ENCODE measurements at regions not wholly inside any gene's neighbourhood (a gene's known extent, or its start where the extent isn't known, plus 50 kb on each side); places are given as distances from the start of the nearest gene placed in this dataset.
A peak's percentile ranks its signal among the peaks of the same experiment; 100 is the strongest.
"Not testable (repeated sequence)": the region's sequence is repeated elsewhere in the genome, so short reads cannot be mapped to it uniquely, and the experiment has no call there.

GRCh38 chr16:9154567-9155410 lies 63.3 kb downstream of the HAPSTR1 start:
- no peak for DNase-seq
- Histone ChIP-seq H3K4me1 (ENCODE audit: insufficient read depth, low read length) (no peaks in the 10 kb centered on the region), H3K4me3 (ENCODE audit: low read length in 2 of 2) (no peak overlapping the region), H3K27ac (ENCODE audit: low read depth, low read length) (no peak overlapping the region), H3K36me3 (ENCODE audit: insufficient read depth, low read length) (no peaks in the 10 kb centered on the region), H3K27me3 (ENCODE audit: insufficient read depth, low read length) (peaks cover 4% of the 10 kb centered on the region), H3K9me3 (ENCODE audit: control insufficient read depth in 1 of 2, low read length in 2 of 2) (no peaks in the 10 kb centered on the region)
- H3K27me3 Mint-ChIP-seq = peaks cover 25 to 36% of the 10 kb centered on the region in 2 donors
- H3K36me3 Mint-ChIP-seq = no peaks in the 10 kb centered on the region
- peaks cover 0 to 1% (median under 1%) of the 10 kb centered on the region in 4 donors for H3K4me1 Mint-ChIP-seq
- intact Hi-C loops (cut with micrococcal nuclease) = no loop called here
- CTCF ChIA-PET (ENCODE audit: partially characterized antibody) = no interaction called here
- H3K27ac Mint-ChIP-seq = no peak overlapping the region
- POLR2A ChIA-PET (ENCODE audit: partially characterized antibody) = no interaction called here
- H3K9me3 Mint-ChIP-seq = no peaks in the 10 kb centered on the region
- no peak overlapping the region for H3K4me3 Mint-ChIP-seq

- intact Hi-C loops (cut with micrococcal nuclease) = no loop called here
- Mint-ChIP-seq H3K4me1 (peaks cover 0 to 8% (median 2%) of the 10 kb centered on the region in 4 donors), H3K4me3 (no peak overlapping the region)
Observed at GRCh38 chr16:9155871-9156270, 64.4 kb downstream of the HAPSTR1 start.

GRCh38 chr16:9159839-9160550 lies 68.6 kb downstream of the HAPSTR1 start:
- Histone ChIP-seq H3K9me3 (ENCODE audit: control insufficient read depth in 1 of 2, low read length in 2 of 2) (no peaks in the 10 kb centered on the region), H3K27ac (ENCODE audit: low read depth, low read length) (no peak overlapping the region), H3K4me1 (ENCODE audit: insufficient read depth, low read length) (no peaks in the 10 kb centered on the region), H3K27me3 (ENCODE audit: insufficient read depth, low read length) (peaks cover 4% of the 10 kb centered on the region), H3K4me3 (ENCODE audit: low read length in 2 of 2) (no peak overlapping the region), H3K36me3 (ENCODE audit: insufficient read depth, low read length) (no peaks in the 10 kb centered on the region)
- Mint-ChIP-seq H3K4me1 (peaks cover 0 to 8% (median 2%) of the 10 kb centered on the region in 4 donors), H3K4me3 (no peak overlapping the region), H3K9me3 (no peaks in the 10 kb centered on the region), H3K27me3 (peaks cover 23% of the 10 kb centered on the region in 2 donors), H3K36me3 (no peaks in the 10 kb centered on the region), H3K27ac (no peak overlapping the region)
- ChIA-PET POLR2A (ENCODE audit: partially characterized antibody) (no interaction called here), CTCF (ENCODE audit: partially characterized antibody) (interaction anchor here (1.5 kb wide), 1 partner anchor 21 kb away, joined by 3 read pairs; no protein-coding TSS in a partner anchor)
- peak in 2 of 5 donors; percentile 35 to 37 for DNase-seq
- intact Hi-C loops (cut with micrococcal nuclease) = no loop called here

More at GRCh38 chr16:9155871-9156270, 64.4 kb downstream of the HAPSTR1 start:
- H3K4me3 ChIP-seq (ENCODE audit: low read length in 2 of 2) = no peak overlapping the region
- ChIA-PET POLR2A (ENCODE audit: partially characterized antibody) (no interaction called here), CTCF (ENCODE audit: partially characterized antibody) (no interaction called here)
- no peaks in the 10 kb centered on the region for H3K9me3 ChIP-seq (ENCODE audit: control insufficient read depth in 1 of 2, low read length in 2 of 2)
- H3K36me3 Mint-ChIP-seq = no peaks in the 10 kb centered on the region
- no peaks in the 10 kb centered on the region for H3K4me1 ChIP-seq (ENCODE audit: insufficient read depth, low read length)
- no peaks in the 10 kb centered on the region for H3K9me3 Mint-ChIP-seq
- no peak for DNase-seq
- no peaks in the 10 kb centered on the region for H3K36me3 ChIP-seq (ENCODE audit: insufficient read depth, low read length)
- H3K27ac ChIP-seq (ENCODE audit: low read depth, low read length) = no peak overlapping the region
- H3K27me3 Mint-ChIP-seq = peaks cover 32 to 39% of the 10 kb centered on the region in 2 donors
- no peak overlapping the region for H3K27ac Mint-ChIP-seq
- H3K27me3 ChIP-seq (ENCODE audit: insufficient read depth, low read length) = peaks cover 4% of the 10 kb centered on the region

GRCh38 chr16:9160551-9160911 lies 69.1 kb downstream of the HAPSTR1 start:
- H3K36me3 Mint-ChIP-seq = no peaks in the 10 kb centered on the region
- Histone ChIP-seq H3K27me3 (ENCODE audit: insufficient read depth, low read length) (peaks cover 4% of the 10 kb centered on the region), H3K27ac (ENCODE audit: low read depth, low read length) (no peak overlapping the region), H3K4me1 (ENCODE audit: insufficient read depth, low read length) (no peaks in the 10 kb centered on the region), H3K36me3 (ENCODE audit: insufficient read depth, low read length) (no peaks in the 10 kb centered on the region), H3K4me3 (ENCODE audit: low read length in 2 of 2) (no peak overlapping the region), H3K9me3 (ENCODE audit: control insufficient read depth in 1 of 2, low read length in 2 of 2) (no peaks in the 10 kb centered on the region)
- peaks cover 0 to 8% (median 2%) of the 10 kb centered on the region in 4 donors for H3K4me1 Mint-ChIP-seq
- no peaks in the 10 kb centered on the region for H3K9me3 Mint-ChIP-seq
- no peak overlapping the region for H3K4me3 Mint-ChIP-seq
- POLR2A ChIA-PET (ENCODE audit: partially characterized antibody) = no interaction called here
- intact Hi-C loops (cut with micrococcal nuclease) = no loop called here
- no peak overlapping the region for H3K27ac Mint-ChIP-seq
- CTCF ChIA-PET (ENCODE audit: partially characterized antibody) = no interaction called here
- DNase-seq = no peak
- peaks cover 18 to 20% of the 10 kb centered on the region in 2 donors for H3K27me3 Mint-ChIP-seq

GRCh38 chr16:9165681-9166080 lies 74.2 kb downstream of the HAPSTR1 start:
- H3K36me3 ChIP-seq (ENCODE audit: insufficient read depth, low read length) = no peaks in the 10 kb centered on the region
- no peak overlapping the region for H3K4me3 ChIP-seq (ENCODE audit: low read length in 2 of 2)
- H3K4me1 ChIP-seq (ENCODE audit: insufficient read depth, low read length) = no peaks in the 10 kb centered on the region
- intact Hi-C loops (cut with micrococcal nuclease) = no loop called here
- H3K27me3 Mint-ChIP-seq = peaks cover 0 to 2% of the 10 kb centered on the region in 2 donors
- no peak overlapping the region for H3K27ac Mint-ChIP-seq
- CTCF ChIA-PET (ENCODE audit: partially characterized antibody) = interaction anchor here (0.9 kb wide), 1 partner anchor 31 kb away, joined by 3 read pairs; no protein-coding TSS in a partner anchor
- H3K4me3 Mint-ChIP-seq = no peak overlapping the region
- H3K9me3 ChIP-seq (ENCODE audit: control insufficient read depth in 1 of 2, low read length in 2 of 2) = no peaks in the 10 kb centered on the region
- no peaks in the 10 kb centered on the region for H3K36me3 Mint-ChIP-seq
- H3K27ac ChIP-seq (ENCODE audit: low read depth, low read length) = no peak overlapping the region
- no peaks in the 10 kb centered on the region for H3K4me1 Mint-ChIP-seq
- no peak for DNase-seq
- H3K27me3 ChIP-seq (ENCODE audit: insufficient read depth, low read length) = no peaks in the 10 kb centered on the region
- POLR2A ChIA-PET (ENCODE audit: partially characterized antibody) = no interaction called here
- H3K9me3 Mint-ChIP-seq = no peaks in the 10 kb centered on the region

GRCh38 chr16:9166326-9166993 lies 75.0 kb downstream of the HAPSTR1 start:
- intact Hi-C loops (cut with micrococcal nuclease); H3K9me3 Mint-ChIP-seq; H3K4me3 ChIP-seq (ENCODE audit: low read length in 2 of 2); H3K4me3 Mint-ChIP-seq; H3K4me1 ChIP-seq (ENCODE audit: insufficient read depth, low read length); H3K27ac Mint-ChIP-seq; H3K27me3 ChIP-seq (ENCODE audit: insufficient read depth, low read length); DNase-seq; POLR2A ChIA-PET (ENCODE audit: partially characterized antibody); H3K36me3 Mint-ChIP-seq; H3K27ac ChIP-seq (ENCODE audit: low read depth, low read length); H3K9me3 ChIP-seq (ENCODE audit: control insufficient read depth in 1 of 2, low read length in 2 of 2); H3K36me3 ChIP-seq (ENCODE audit: insufficient read depth, low read length); H3K27me3 Mint-ChIP-seq; H3K4me1 Mint-ChIP-seq: not testable (repeated sequence)
- CTCF ChIA-PET (ENCODE audit: partially characterized antibody) = interaction anchor here (0.9 kb wide), 1 partner anchor 32 kb away, joined by 3 read pairs; no protein-coding TSS in a partner anchor

- H3K36me3 Mint-ChIP-seq = no peaks in the 10 kb centered on the region
- H3K4me1 Mint-ChIP-seq = no peaks in the 10 kb centered on the region
- CTCF ChIA-PET (ENCODE audit: partially characterized antibody) = no interaction called here
- Histone ChIP-seq H3K27ac (ENCODE audit: low read depth, low read length) (no peak overlapping the region), H3K36me3 (ENCODE audit: insufficient read depth, low read length) (no peaks in the 10 kb centered on the region), H3K27me3 (ENCODE audit: insufficient read depth, low read length) (no peaks in the 10 kb centered on the region), H3K4me1 (ENCODE audit: insufficient read depth, low read length) (no peaks in the 10 kb centered on the region), H3K4me3 (ENCODE audit: low read length in 2 of 2) (no peak overlapping the region), H3K9me3 (ENCODE audit: control insufficient read depth in 1 of 2, low read length in 2 of 2) (no peaks in the 10 kb centered on the region)
- POLR2A ChIA-PET (ENCODE audit: partially characterized antibody) = no interaction called here
- no peak overlapping the region for H3K4me3 Mint-ChIP-seq
- intact Hi-C loops (cut with micrococcal nuclease) = no loop called here
- H3K27ac Mint-ChIP-seq = no peak overlapping the region
- H3K9me3 Mint-ChIP-seq = no peaks in the 10 kb centered on the region
- H3K27me3 Mint-ChIP-seq = peaks cover 0 to 4% of the 10 kb centered on the region in 2 donors
- no peak for DNase-seq
Observed at GRCh38 chr16:9169094-9169493, 77.7 kb downstream of the HAPSTR1 start.
